NCI-H345 treated with DMSO at 0.1 percent for 48 hours (cell line): ENCODE measurements at regions not wholly inside any gene's neighbourhood (a gene's known extent, or its start where the extent isn't known, plus 50 kb on each side); places are given as distances from the start of the nearest gene placed in this dataset.

Experiments used
- DNase-seq: peaks from one replicate; lab custom pipeline; 2025; ENCODE audit not compliant: unreplicated experiment; lab: John Stamatoyannopoulos, UW

- DNase-seq = no peak
Measured at GRCh38 chr2:43129676-43130547, 96.5 kb downstream of the ZFP36L2 start.

- DNase-seq = no peak
Measured at GRCh38 chr2:43128559-43128955, 97.8 kb downstream of the ZFP36L2 start.

- no peak for DNase-seq
Measured at GRCh38 chr2:43127941-43128558, 98.4 kb downstream of the ZFP36L2 start.

- DNase-seq = no peak
Measured at GRCh38 chr2:43127208-43127940, 99.0 kb downstream of the ZFP36L2 start.

- no peak for DNase-seq
Measured at GRCh38 chr2:43126817-43127207, 99.6 kb downstream of the ZFP36L2 start.

GRCh38 chr2:43125090-43125998 is 101.1 kb downstream of the ZFP36L2 start:
- no peak for DNase-seq

- DNase-seq = no peak
Measured at GRCh38 chr2:43124687-43125057, 101.7 kb downstream of the ZFP36L2 start.

GRCh38 chr2:43123981-43124686 is 102.3 kb downstream of the ZFP36L2 start:
- DNase-seq = no peak

- no peak for DNase-seq
Measured at GRCh38 chr2:43123486-43123885, 102.9 kb downstream of the ZFP36L2 start.

- DNase-seq = no peak
Measured at GRCh38 chr2:43123028-43123427, 103.4 kb downstream of the ZFP36L2 start.

GRCh38 chr2:43121580-43122314 is 104.7 kb downstream of the ZFP36L2 start:
- no peak for DNase-seq

- DNase-seq = no peak
Measured at GRCh38 chr2:43119303-43119702, 107.1 kb downstream of the ZFP36L2 start.

- no peak for DNase-seq
Measured at GRCh38 chr2:43117521-43118143, 108.8 kb downstream of the ZFP36L2 start.

GRCh38 chr2:43116988-43117387 is 109.4 kb downstream of the ZFP36L2 start:
- no peak for DNase-seq

GRCh38 chr2:43115881-43116280 is 110.5 kb downstream of the ZFP36L2 start:
- no peak for DNase-seq

GRCh38 chr2:43114210-43114609 is 112.2 kb downstream of the ZFP36L2 start:
- no peak for DNase-seq

- DNase-seq = no peak
Measured at GRCh38 chr2:43111788-43112554, 114.4 kb downstream of the ZFP36L2 start.

GRCh38 chr2:43110442-43110871 is 115.9 kb downstream of the ZFP36L2 start:
- no peak for DNase-seq
